ENCODE measurements at regions not wholly inside any gene's neighbourhood (a gene's known extent, or its start where the extent isn't known, plus 50 kb on each side); places are given as distances from the start of the nearest gene placed in this dataset.

DNA sequence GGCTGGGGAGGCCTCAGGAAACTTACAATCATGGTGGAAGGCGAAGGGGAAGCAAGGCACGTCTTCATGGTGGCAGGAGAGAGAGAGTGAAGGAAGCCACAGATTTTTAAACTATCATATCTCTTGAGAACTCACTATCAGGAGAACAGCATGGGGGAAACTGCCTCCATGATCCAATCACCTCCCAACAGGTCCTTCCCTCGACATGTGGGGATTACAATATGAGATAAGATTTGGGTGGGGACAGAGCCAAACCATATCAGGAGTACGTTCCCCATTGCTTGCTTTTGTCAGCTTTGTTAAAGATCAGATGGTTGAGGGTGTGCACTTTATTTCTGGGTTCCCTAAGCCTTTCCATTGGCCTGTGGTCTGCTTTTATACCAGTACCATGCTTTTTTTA is 53.7 kb upstream of the E2F8 start:
- Histone ChIP-seq H3K36me3 (ENCODE audit: control insufficient read depth, insufficient read depth, low read length) (no peaks in the 10 kb centered on the region), H3K4me3 (ENCODE audit: insufficient read depth, low read depth, low read length, poor library complexity, severe bottlenecking) (no peak overlapping the region), H3K27ac (ENCODE audit: insufficient read depth, low read length, poor library complexity, severe bottlenecking) (no peak overlapping the region), H3K9me3 (ENCODE audit: control insufficient read depth, low read length) (no peaks in the 10 kb centered on the region), H3K4me1 (ENCODE audit: control insufficient read depth, insufficient read depth, low read length, poor library complexity, severe bottlenecking) (no peaks in the 10 kb centered on the region), H3K27me3 (replicated peaks; ENCODE audit: control insufficient read depth, insufficient read depth, low read length, poor library complexity, severe bottlenecking) (no peaks in the 10 kb centered on the region)
- no peak for DNase-seq

DNA sequence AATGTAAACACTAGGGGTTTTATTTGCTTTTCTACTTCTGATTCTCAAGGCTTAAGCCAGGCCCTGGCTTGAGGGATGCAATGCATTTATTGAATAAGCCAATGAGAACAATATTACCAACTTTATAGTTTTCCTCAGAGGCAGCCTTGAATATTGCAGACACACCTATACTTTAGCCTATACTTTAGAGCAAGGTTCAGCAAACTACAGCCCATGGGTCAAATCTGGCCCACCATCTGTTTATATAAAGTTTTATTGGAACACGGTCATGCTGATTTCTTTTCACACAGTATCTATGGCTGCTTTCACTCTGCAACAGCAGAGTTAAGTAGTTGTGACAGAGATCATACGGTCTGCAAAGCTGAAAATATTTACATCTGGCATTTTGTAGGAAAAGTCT is 50.3 kb upstream of the E2F8 start:
- Histone ChIP-seq H3K9me3 (ENCODE audit: control insufficient read depth, low read length) (no peaks in the 10 kb centered on the region), H3K27me3 (replicated peaks; ENCODE audit: control insufficient read depth, insufficient read depth, low read length, poor library complexity, severe bottlenecking) (no peaks in the 10 kb centered on the region), H3K36me3 (ENCODE audit: control insufficient read depth, insufficient read depth, low read length) (no peaks in the 10 kb centered on the region), H3K27ac (ENCODE audit: insufficient read depth, low read length, poor library complexity, severe bottlenecking) (no peak overlapping the region), H3K4me3 (ENCODE audit: insufficient read depth, low read depth, low read length, poor library complexity, severe bottlenecking) (no peak overlapping the region), H3K4me1 (ENCODE audit: control insufficient read depth, insufficient read depth, low read length, poor library complexity, severe bottlenecking) (no peaks in the 10 kb centered on the region)
- DNase-seq: no peak
